ENCODE measurements at regions not wholly inside any gene's neighbourhood (a gene's known extent, or its start where the extent isn't known, plus 50 kb on each side); places are given as distances from the start of the nearest gene placed in this dataset.

DNA sequence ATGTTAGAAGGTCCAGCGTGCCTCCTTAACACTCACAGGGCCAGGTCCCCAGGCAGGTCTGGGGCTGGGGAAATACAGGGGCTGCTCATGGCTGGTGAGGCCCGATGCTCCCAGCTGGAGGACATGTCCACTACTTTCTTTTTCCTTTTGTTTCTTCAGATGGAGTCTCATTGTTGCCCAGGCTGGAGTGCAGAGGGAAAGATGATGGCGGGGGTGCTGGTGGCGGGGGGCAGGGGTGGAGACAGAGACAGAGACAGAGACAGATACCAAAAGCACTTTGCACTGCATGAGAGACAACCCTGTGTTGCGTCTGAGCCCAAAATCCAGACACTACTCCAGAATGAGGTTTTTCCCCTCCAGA, 211.0 kb downstream of the SH3BP4 start:
- no peak for TF ChIP-seq CTCF (IDR thresholded peaks at IDR 0.05; ENCODE audit: insufficient read depth, low read depth, low read length, missing control alignments)
- no peak for DNase-seq (ENCODE audit: low read depth)
- H3K4me3 ChIP-seq (ENCODE audit: low read depth, low read length): no peak overlapping the region

DNA sequence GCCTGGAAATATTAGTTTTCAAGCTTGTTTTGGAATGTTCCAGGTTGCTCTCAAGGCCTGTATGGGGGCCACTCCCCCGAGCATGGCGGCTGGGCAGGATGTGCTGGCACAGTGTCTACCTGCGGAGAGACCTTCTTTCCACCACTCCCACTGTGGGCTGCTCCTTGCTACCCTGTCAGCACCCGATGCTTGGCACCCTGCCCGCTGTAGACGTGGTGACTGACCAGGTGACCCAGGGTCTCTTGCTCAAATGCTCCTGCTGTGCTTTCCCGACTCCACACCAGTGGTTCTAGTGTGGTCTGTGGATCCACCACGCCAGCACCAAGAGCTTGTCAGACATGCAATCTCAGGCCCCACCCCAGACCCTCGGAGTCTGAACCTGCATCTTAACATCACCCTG, 213.3 kb downstream of the SH3BP4 start:
- H3K4me3 ChIP-seq (ENCODE audit: low read depth, low read length): no peak overlapping the region
- TF ChIP-seq CTCF (IDR thresholded peaks at IDR 0.05; ENCODE audit: insufficient read depth, low read depth, low read length, missing control alignments): no peak
- DNase-seq (ENCODE audit: low read depth): no peak

DNA sequence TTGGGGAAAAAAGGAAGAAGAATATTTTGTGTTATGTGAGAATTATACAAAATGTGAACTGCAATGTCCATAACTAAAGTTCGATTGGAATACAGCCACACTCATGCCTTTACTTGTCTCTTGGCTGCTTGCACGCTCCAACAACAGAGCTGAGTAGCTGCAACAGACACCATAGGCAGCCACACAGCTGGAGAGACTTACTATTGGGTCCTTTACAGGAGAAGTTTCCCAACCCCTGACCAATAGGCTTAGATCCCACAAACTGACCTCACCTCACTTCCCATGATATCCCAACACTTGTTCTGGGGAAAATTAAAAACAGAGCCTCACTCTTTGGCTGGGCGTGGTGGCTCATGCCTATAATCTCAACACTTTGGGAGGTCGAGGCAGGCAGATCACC, 213.8 kb downstream of the SH3BP4 start:
- DNase-seq (ENCODE audit: low read depth): no peak
- no peak for TF ChIP-seq CTCF (IDR thresholded peaks at IDR 0.05; ENCODE audit: insufficient read depth, low read depth, low read length, missing control alignments)
- H3K4me3 ChIP-seq (ENCODE audit: low read depth, low read length): no peak overlapping the region

DNA sequence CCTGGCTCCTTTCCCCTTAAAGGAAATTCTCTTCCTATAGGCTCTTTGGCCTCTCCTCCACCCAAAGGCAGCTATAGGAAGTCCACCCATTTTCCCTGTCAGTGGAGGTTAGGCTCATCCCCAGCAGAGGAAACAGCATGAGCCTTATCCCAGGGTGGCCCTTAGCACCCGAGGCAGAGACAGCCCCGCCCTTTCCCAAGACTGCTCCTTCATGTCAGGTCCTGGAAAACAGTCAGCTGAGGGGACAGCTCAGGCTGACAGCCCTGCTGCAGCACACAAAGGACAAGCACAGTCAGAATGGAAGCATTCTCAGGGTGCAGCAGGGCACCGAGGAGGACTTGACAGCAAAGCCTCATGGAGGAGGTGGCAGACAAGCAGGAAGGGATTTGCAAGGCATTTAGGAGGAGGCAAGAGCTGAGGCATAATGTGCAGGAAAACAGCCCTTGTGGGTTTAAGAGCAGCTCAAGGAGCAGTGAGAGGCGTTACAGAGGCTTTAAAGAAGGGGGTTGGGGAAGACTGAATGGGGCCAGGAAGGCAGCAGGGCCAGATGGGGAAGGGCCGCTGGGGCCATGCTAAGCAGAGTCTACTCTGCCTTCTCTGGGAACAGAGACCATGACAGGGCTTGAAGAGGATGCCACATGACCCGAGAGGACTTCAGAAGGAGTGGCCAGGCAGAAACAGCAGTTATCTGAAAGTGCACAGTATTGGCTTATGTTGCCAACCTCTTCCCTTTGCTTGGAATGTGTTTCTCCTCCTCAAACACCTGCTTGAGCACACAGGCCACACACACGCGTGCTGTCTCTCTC, 216.6 kb downstream of the SH3BP4 start:
- TF ChIP-seq CTCF (IDR thresholded peaks at IDR 0.05; ENCODE audit: insufficient read depth, low read depth, low read length, missing control alignments): no peak

GRCh38 chr2:235170016-235170415, 218.2 kb downstream of the SH3BP4 start:
- DNase-seq (ENCODE audit: low read depth): no peak
- no peak overlapping the region for H3K4me3 ChIP-seq (ENCODE audit: low read depth, low read length)
- no peak for TF ChIP-seq CTCF (IDR thresholded peaks at IDR 0.05; ENCODE audit: insufficient read depth, low read depth, low read length, missing control alignments)

More for the DNA sequence above, 216.6 kb downstream of the SH3BP4 start:
- no peak overlapping the region for H3K4me3 ChIP-seq (ENCODE audit: low read depth, low read length)
- no peak for DNase-seq (ENCODE audit: low read depth)

DNA sequence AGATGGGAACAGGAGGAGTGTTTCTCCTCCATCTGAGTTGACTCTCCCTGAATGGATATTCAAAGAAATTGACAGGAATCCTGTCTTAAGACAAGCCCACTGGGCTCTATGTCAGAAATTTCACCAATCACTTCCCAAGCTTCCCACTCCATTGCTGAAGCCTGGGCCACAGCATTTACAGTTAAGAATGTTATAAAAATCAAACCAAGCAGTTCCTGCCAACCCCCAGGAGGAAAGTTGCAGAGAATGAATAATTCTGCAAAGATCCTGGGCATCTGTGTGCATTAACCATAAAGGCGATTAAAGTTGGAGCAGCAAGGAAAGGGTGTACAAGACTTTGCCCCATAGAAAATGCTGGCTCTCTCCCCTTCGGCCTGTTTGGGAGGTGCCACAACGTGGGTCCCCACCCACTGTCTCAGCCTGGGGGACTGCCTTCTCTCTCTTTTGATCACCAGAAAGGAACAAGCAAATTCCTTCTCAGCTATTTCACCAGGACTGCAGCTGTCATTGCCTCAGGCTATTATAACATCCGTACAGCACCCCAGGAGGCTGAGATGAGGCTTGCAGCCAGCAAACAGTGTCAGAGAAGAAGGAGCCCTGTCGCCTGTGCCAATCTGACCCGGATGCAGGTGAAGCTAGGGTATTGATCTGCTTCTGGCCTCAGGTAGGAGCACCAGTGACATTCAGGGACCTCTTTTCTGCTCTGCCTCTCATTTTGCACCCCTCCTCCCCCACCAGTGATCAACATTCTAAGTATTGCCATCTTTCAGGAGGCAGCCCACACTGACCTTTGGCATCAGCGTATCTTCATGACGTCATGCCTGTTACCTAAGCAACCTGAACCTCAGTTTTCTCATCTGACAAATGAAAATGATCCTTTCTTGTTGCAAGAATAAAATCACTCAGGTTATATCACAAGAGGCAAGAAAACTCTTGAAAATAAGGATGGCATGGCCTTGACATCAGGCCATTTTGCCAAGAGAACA, 219.0 kb downstream of the SH3BP4 start:
- DNase-seq (ENCODE audit: low read depth): no peak
- H3K4me3 ChIP-seq (ENCODE audit: low read depth, low read length): no peak overlapping the region
- no peak for TF ChIP-seq CTCF (IDR thresholded peaks at IDR 0.05; ENCODE audit: insufficient read depth, low read depth, low read length, missing control alignments)
